Uterus (tissue), 2 donors: ENCODE measurements at regions not wholly inside any gene's neighbourhood (a gene's known extent, or its start where the extent isn't known, plus 50 kb on each side); places are given as distances from the start of the nearest gene placed in this dataset.

Experiments used
- POLR2A ChIP-seq, 2 donors: fragments of 450-650 bp; IDR thresholded peaks; one replicate each; pipeline ENCODE4 v1.6.1; 2016; ENCODE audit warnings: antibody characterized with exemption in 2 of 2, mild to moderate bottlenecking in 1 of 2, moderate library complexity in 1 of 2
- TF ChIP-seq, protein P1 (sequence below), 4 experiments: fragments of 200-600 bp in 2 of 4; fragments of 450-650 bp in 2 of 4; sonication (generic) in 2 of 4; IDR thresholded peaks; one replicate each; pipeline ENCODE4 v1.5.1; 2016 to 2019; ENCODE audit warnings: antibody characterized with exemption in 4 of 4, mild to moderate bottlenecking in 2 of 4, moderate library complexity in 1 of 4

DNA sequence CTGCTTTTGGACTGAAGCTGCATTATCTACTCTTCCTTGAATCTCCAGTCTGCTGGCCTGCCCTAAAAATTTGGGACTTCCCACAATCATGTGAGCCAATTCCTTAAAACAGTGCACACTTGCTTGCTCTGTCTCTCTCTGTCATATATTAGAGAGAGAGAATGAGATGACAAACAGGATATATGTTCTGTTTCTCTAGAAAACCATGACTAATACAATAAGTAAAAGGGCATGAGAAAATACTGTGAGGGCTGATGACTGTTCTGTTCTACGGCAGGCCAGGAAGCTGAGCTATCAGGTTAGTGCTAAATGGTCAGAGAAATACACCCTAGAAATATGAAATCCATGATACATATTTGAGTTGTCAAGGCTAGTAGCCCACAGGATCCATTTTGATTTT lies 1896.8 kb upstream of the CELF4 start:
- TF ChIP-seq POLR2A (IDR thresholded peaks at IDR 0.05), result no peak
- TF ChIP-seq, protein P1, sequence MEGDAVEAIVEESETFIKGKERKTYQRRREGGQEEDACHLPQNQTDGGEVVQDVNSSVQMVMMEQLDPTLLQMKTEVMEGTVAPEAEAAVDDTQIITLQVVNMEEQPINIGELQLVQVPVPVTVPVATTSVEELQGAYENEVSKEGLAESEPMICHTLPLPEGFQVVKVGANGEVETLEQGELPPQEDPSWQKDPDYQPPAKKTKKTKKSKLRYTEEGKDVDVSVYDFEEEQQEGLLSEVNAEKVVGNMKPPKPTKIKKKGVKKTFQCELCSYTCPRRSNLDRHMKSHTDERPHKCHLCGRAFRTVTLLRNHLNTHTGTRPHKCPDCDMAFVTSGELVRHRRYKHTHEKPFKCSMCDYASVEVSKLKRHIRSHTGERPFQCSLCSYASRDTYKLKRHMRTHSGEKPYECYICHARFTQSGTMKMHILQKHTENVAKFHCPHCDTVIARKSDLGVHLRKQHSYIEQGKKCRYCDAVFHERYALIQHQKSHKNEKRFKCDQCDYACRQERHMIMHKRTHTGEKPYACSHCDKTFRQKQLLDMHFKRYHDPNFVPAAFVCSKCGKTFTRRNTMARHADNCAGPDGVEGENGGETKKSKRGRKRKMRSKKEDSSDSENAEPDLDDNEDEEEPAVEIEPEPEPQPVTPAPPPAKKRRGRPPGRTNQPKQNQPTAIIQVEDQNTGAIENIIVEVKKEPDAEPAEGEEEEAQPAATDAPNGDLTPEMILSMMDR (IDR thresholded peaks at IDR 0.05), result no peak
